Heart right ventricle (tissue), 16 donors: ENCODE measurements at regions not wholly inside any gene's neighbourhood (a gene's known extent, or its start where the extent isn't known, plus 50 kb on each side); places are given as distances from the start of the nearest gene placed in this dataset.
A peak's percentile ranks its signal among the peaks of the same experiment; 100 is the strongest.

ENCODE experiments used
- ATAC-seq, 8 donors: fragments of 200-7000 bp; cut with Tn5 transposase; one replicate each; pipeline ENCODE4 v1.9.1; 2020; ENCODE audit warnings: mild to moderate bottlenecking in 8 of 8, moderate library complexity in 8 of 8, moderate number of reproducible peaks in 1 of 8
- DNase-seq, 2 donors: peaks; one replicate each; pipeline ENCODE4 v3.0.0-alpha.2; 2020
- H3K27ac ChIP-seq, 10 donors: fragments of 200-600 bp; sonication (generic) in 2 of 10; one replicate each; pipeline versions ENCODE4 v1.5.0 to v1.8.0; 2020 to 2022; ENCODE audit warnings: mild to moderate bottlenecking in 3 of 10
- H3K27me3 ChIP-seq, 7 donors: fragments of 200-600 bp; one replicate each; pipeline ENCODE4 v1.8.0; 2021 to 2022; ENCODE audit warnings: mild to moderate bottlenecking in 2 of 7
- H3K36me3 ChIP-seq, 9 donors: fragments of 200-600 bp; sonication (generic) in 1 of 9; one replicate each; pipeline versions ENCODE4 v1.5.0 to v1.8.0; 2020 to 2022; ENCODE audit warnings: mild to moderate bottlenecking in 2 of 9
- H3K4me1 ChIP-seq, 9 donors: fragments of 200-600 bp; sonication (generic) in 1 of 9; one replicate each; pipeline versions ENCODE4 v1.5.0 to v1.8.0; 2020 to 2022; ENCODE audit warnings: mild to moderate bottlenecking in 4 of 9
- H3K4me3 ChIP-seq, 10 donors: fragments of 200-600 bp; sonication (generic) in 2 of 10; one replicate each; pipeline versions ENCODE4 v1.5.0 to v1.8.0; 2020 to 2022; ENCODE audit warnings: mild to moderate bottlenecking in 7 of 10, moderate library complexity in 2 of 10
- H3K9me3 ChIP-seq, 11 donors: fragments of 200-600 bp in 10 of 11; sonication (generic) in 2 of 11; one replicate each; pipeline versions ENCODE4 v1.5.0 to v1.8.0; 2013 to 2022; ENCODE audit warnings: mild to moderate bottlenecking in 2 of 11, control low read depth in 1 of 11, moderate library complexity in 1 of 11
- WGBS, 2 donors: extraction: QIAGEN DNeasy Blood & Tissue Kit; methylation state at CpG; one replicate each; pipeline ENCODE4 v1.1.7; 2013; ENCODE audit warnings: inconsistent platforms in 1 of 2; 5-methylcytosine and 5-hydroxymethylcytosine counted together
- intact Hi-C, 10 donors: fragments of 100-400 bp; cut with DNase I; formaldehyde crosslinking; loops; one replicate each; pipeline versions ENCODE4 v1.11.1 to v1.14.2; 2022
- TF ChIP-seq, protein P1 (sequence below), 9 donors: fragments of 200-600 bp; sonication (generic) in 2 of 9; IDR thresholded peaks; one replicate each; pipeline versions ENCODE4 v1.5.0 to v1.8.0; 2021 to 2022; ENCODE audit warnings: antibody characterized with exemption in 9 of 9, mild to moderate bottlenecking in 5 of 9, moderate library complexity in 1 of 9
- donor health status: Arrhythmogenic right ventricular cardiomyopathy.
- donor health status: ischemic (EF 13 %, LVEDD 7.1; RV severe dilation, severe dysfunction).
- donor health status: healthy with polysubstance abuse.
- donor health status: DM: no; HTN: yes; CAD: no.
- donor health status: DM: no; HTN: no; CAD: no.
- donor health status: ischemic (EF 25% LVEDD 6.9; RV normal size, moderate dysfunction).
- donor health status: ischemic (EF 25% LVEDD 5.7; RV mildly dilated, moderate dysfunction).
- donor health status: healthy.
- donor health status: DM: yes; HTN: yes; CAD: no.
- donor health status: Ischemic cardiomyopathy.
- donor health status: ischemic (EF 35%, LVEDD 5.7; RV mildly dilated, moderate dysfunction).
- donor health status: nonischemic (EF 11% LVEDD 7.7; RV severe dilation, severe dysfunction).
- donor health status: DM: yes; HTN: yes; CAD: no.
- donor health status: PGD.
- donor health status: ischemic (EF 29% LVEDD 5.4; RV normal size, mild dysfunction).
- donor health status: nonischemic (EF 23%, LVEDD 6.1; RV moderate dilation, normal function).

- WGBS, 2 donors = 56 to 70% methylated on average over 11 of the region's 11 CpGs
- no peaks in the 10 kb centered on the region for H3K36me3 ChIP-seq
- intact Hi-C loops = no loop called here
- no peak overlapping the region for H3K27ac ChIP-seq
- H3K27me3 ChIP-seq = no peaks in the 10 kb centered on the region
- ATAC-seq = no peak
- DNase-seq = no peak
- H3K4me1 ChIP-seq = peaks cover 0 to 19% (median 0%) of the 10 kb centered on the region in 9 donors
- TF ChIP-seq, protein P1, sequence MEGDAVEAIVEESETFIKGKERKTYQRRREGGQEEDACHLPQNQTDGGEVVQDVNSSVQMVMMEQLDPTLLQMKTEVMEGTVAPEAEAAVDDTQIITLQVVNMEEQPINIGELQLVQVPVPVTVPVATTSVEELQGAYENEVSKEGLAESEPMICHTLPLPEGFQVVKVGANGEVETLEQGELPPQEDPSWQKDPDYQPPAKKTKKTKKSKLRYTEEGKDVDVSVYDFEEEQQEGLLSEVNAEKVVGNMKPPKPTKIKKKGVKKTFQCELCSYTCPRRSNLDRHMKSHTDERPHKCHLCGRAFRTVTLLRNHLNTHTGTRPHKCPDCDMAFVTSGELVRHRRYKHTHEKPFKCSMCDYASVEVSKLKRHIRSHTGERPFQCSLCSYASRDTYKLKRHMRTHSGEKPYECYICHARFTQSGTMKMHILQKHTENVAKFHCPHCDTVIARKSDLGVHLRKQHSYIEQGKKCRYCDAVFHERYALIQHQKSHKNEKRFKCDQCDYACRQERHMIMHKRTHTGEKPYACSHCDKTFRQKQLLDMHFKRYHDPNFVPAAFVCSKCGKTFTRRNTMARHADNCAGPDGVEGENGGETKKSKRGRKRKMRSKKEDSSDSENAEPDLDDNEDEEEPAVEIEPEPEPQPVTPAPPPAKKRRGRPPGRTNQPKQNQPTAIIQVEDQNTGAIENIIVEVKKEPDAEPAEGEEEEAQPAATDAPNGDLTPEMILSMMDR (IDR thresholded peaks at IDR 0.05) = no peak
- no peak overlapping the region for H3K4me3 ChIP-seq
- no peaks in the 10 kb centered on the region for H3K9me3 ChIP-seq
Observed at GRCh38 chr14:65153101-65153500, 50.8 kb upstream of the MAX start.

- Histone ChIP-seq H3K4me1 (peaks cover 0 to 19% (median 0%) of the 10 kb centered on the region in 9 donors), H3K9me3 (no peaks in the 10 kb centered on the region), H3K4me3 (peak overlapping the region in 2 of 10 donors; percentile 11 to 19), H3K27me3 (no peaks in the 10 kb centered on the region), H3K27ac (peak overlapping the region in 9 of 10 donors; percentile 6 to 88 (median 52)), H3K36me3 (no peaks in the 10 kb centered on the region)
- DNase-seq (peak; percentile 28 to 33), ATAC-seq (peak; percentile 66 to 92 (median 76))
- 62 to 66% methylated on average over 15 of the region's 15 CpGs for WGBS, 2 donors
- TF ChIP-seq, protein P1 (IDR thresholded peaks at IDR 0.05) = no peak
- intact Hi-C loops = no loop called here
Observed at GRCh38 chr14:65156568-65157366, 54.5 kb upstream of the MAX start.

- Histone ChIP-seq H3K27me3 (peaks cover 0 to 5% (median 0%) of the 10 kb centered on the region in 7 donors), H3K36me3 (no peaks in the 10 kb centered on the region), H3K4me3 (no peak overlapping the region), H3K9me3 (no peaks in the 10 kb centered on the region), H3K27ac (no peak overlapping the region), H3K4me1 (peaks cover 0 to 19% (median 0%) of the 10 kb centered on the region in 9 donors)
- WGBS, 2 donors = 82 to 84% methylated on average over 4 of the region's 4 CpGs
- DNase-seq (no peak), ATAC-seq (no peak)
- TF ChIP-seq, protein P1 (IDR thresholded peaks at IDR 0.05) = no peak
- intact Hi-C loops = loop anchor here (5.0 to 10.0 kb wide), 13 partner anchors 253 to 918 kb away; partner anchors contain the start of gene FUT8 (in 2 of the 10)
Observed at GRCh38 chr14:65159281-65160062, 57.2 kb upstream of the MAX start.

DNA sequence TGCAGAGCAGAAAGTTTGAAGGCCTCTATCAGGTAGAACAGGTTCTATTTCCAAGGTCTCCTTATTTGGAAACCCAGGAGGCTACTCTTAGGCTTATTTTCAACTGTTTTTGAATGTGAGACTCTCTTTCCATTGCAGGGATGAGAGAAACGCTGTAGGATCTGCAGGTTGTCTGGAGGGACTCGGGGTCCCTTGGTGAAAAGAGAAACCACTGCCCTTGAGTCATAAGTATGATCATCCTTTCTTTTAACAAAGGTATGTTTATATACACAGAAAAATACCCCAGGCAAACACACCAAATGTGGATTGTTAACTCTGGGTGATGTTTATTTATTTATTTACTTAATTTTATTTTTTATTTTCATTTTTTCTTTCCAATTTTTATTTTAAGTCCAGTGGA, 57.8 kb upstream of the MAX start:
- 83 to 91% methylated on average over 2 of the region's 2 CpGs for WGBS, 2 donors
- H3K27ac ChIP-seq = no peak overlapping the region
- DNase-seq (no peak), ATAC-seq (no peak)
- peaks cover 0 to 19% (median 0%) of the 10 kb centered on the region in 9 donors for H3K4me1 ChIP-seq
- no peaks in the 10 kb centered on the region for H3K36me3 ChIP-seq
- H3K27me3 ChIP-seq = peaks cover 0 to 5% (median 0%) of the 10 kb centered on the region in 7 donors
- intact Hi-C loops = loop anchor here (5.0 to 10.0 kb wide), 13 partner anchors 252 to 917 kb away; partner anchors contain the start of gene FUT8 (in 2 of the 10)
- TF ChIP-seq, protein P1 (IDR thresholded peaks at IDR 0.05) = no peak
- no peak overlapping the region for H3K4me3 ChIP-seq
- H3K9me3 ChIP-seq = no peaks in the 10 kb centered on the region
